Left lung (tissue), 4 donors: ENCODE measurements at regions not wholly inside any gene's neighbourhood (a gene's known extent, or its start where the extent isn't known, plus 50 kb on each side); places are given as distances from the start of the nearest gene placed in this dataset.

Source experiments
- ATAC-seq: fragments of 200-7000 bp; cut with Tn5 transposase; one replicate; pipeline ENCODE4 v1.9.1; 2020; ENCODE audit warnings: moderate library complexity
- DNase-seq, 4 donors: peaks; one replicate each; pipeline ENCODE4 v3.0.0-alpha.2; 2013 to 2020
- H3K27ac ChIP-seq, 2 donors: fragments of 200-600 bp; sonication (generic) in 1 of 2; one replicate each; pipeline versions ENCODE4 v1.5.0 to v1.8.0; 2020 to 2021
- H3K27me3 ChIP-seq, 2 donors: fragments of 200-600 bp; sonication (generic) in 1 of 2; one replicate each; pipeline versions ENCODE4 v1.5.0 to v1.8.0; 2020 to 2021
- H3K36me3 ChIP-seq, 2 donors: fragments of 200-600 bp; sonication (generic) in 1 of 2; one replicate each; pipeline versions ENCODE4 v1.5.0 to v1.8.0; 2020 to 2021
- H3K4me1 ChIP-seq, 2 donors: fragments of 200-600 bp; one replicate each; pipeline ENCODE4 v1.8.0; 2021
- H3K4me3 ChIP-seq, 2 donors: fragments of 200-600 bp; sonication (generic) in 1 of 2; one replicate each; pipeline versions ENCODE4 v1.5.0 to v1.8.0; 2020 to 2021; ENCODE audit warnings: mild to moderate bottlenecking in 1 of 2
- H3K9me3 ChIP-seq, 2 donors: fragments of 200-600 bp; sonication (generic) in 1 of 2; one replicate each; pipeline versions ENCODE4 v1.5.0 to v1.8.0; 2020 to 2021
- CTCF ChIP-seq, 2 donors: fragments of 200-600 bp; sonication (generic) in 1 of 2; IDR thresholded peaks; one replicate each; pipeline versions ENCODE4 v1.5.0 to v1.8.0; 2021; ENCODE audit warnings: antibody characterized with exemption in 2 of 2
- intact Hi-C, 2 donors: fragments of 100-400 bp; cut with DNase I; formaldehyde crosslinking; loops; one replicate each; pipeline versions ENCODE4 v1.11.2 to v1.14.2; 2022
- donor health status: DM: no; HTN: yes; CAD: no.
- donor health status: DM: no; HTN: no; CAD: no.

GRCh38 chr3:76024640-76025039, 239.3 kb upstream of the ZNF717 start:
- no peak overlapping the region for H3K4me3 ChIP-seq
- DNase-seq (peak in 1 of 4 donors; percentile 19), ATAC-seq (peak; percentile 49)
- no peak overlapping the region for H3K27ac ChIP-seq
- no peaks in the 10 kb centered on the region for H3K27me3 ChIP-seq
- no peaks in the 10 kb centered on the region for H3K4me1 ChIP-seq
- no peaks in the 10 kb centered on the region for H3K36me3 ChIP-seq
- no peaks in the 10 kb centered on the region for H3K9me3 ChIP-seq
- intact Hi-C loops: no loop called here
- peak; percentile 23 to 35 for TF ChIP-seq CTCF (IDR thresholded peaks at IDR 0.05)

- no peaks in the 10 kb centered on the region for H3K36me3 ChIP-seq
- no peaks in the 10 kb centered on the region for H3K4me1 ChIP-seq
- H3K9me3 ChIP-seq: peaks cover 0 to 2% of the 10 kb centered on the region in 2 donors
- intact Hi-C loops: no loop called here
- no peak for TF ChIP-seq CTCF (IDR thresholded peaks at IDR 0.05)
- no peak overlapping the region for H3K4me3 ChIP-seq
- DNase-seq: no peak
- H3K27me3 ChIP-seq: no peaks in the 10 kb centered on the region
- H3K27ac ChIP-seq: no peak overlapping the region
- ATAC-seq: no peak
Observed at GRCh38 chr3:76025561-76025960, 240.2 kb upstream of the ZNF717 start.

GRCh38 chr3:76026379-76026778, 241.0 kb upstream of the ZNF717 start:
- H3K4me3 ChIP-seq: no peak overlapping the region
- DNase-seq (no peak), ATAC-seq (no peak)
- peaks cover 0 to 2% of the 10 kb centered on the region in 2 donors for H3K9me3 ChIP-seq
- no peak overlapping the region for H3K27ac ChIP-seq
- H3K36me3 ChIP-seq: no peaks in the 10 kb centered on the region
- H3K27me3 ChIP-seq: no peaks in the 10 kb centered on the region
- TF ChIP-seq CTCF (IDR thresholded peaks at IDR 0.05): no peak
- H3K4me1 ChIP-seq: no peaks in the 10 kb centered on the region
- intact Hi-C loops: no loop called here

GRCh38 chr3:76028774-76029173, 243.4 kb upstream of the ZNF717 start:
- H3K36me3 ChIP-seq: no peaks in the 10 kb centered on the region
- intact Hi-C loops: no loop called here
- TF ChIP-seq CTCF (IDR thresholded peaks at IDR 0.05): no peak
- DNase-seq (no peak), ATAC-seq (no peak)
- no peaks in the 10 kb centered on the region for H3K4me1 ChIP-seq
- H3K9me3 ChIP-seq: peaks cover 0 to 2% of the 10 kb centered on the region in 2 donors
- H3K4me3 ChIP-seq: no peak overlapping the region
- H3K27me3 ChIP-seq: no peaks in the 10 kb centered on the region
- no peak overlapping the region for H3K27ac ChIP-seq

- H3K9me3 ChIP-seq: peaks cover 0 to 5% of the 10 kb centered on the region in 2 donors
- no peak for DNase-seq
- no peak overlapping the region for H3K27ac ChIP-seq
- H3K4me3 ChIP-seq: no peak overlapping the region
- no peaks in the 10 kb centered on the region for H3K36me3 ChIP-seq
- intact Hi-C loops: no loop called here
- ATAC-seq: no peak
- no peaks in the 10 kb centered on the region for H3K4me1 ChIP-seq
- no peaks in the 10 kb centered on the region for H3K27me3 ChIP-seq
- no peak for TF ChIP-seq CTCF (IDR thresholded peaks at IDR 0.05)
Observed at GRCh38 chr3:76034649-76035048, 249.3 kb upstream of the ZNF717 start.
